ENCODE measurements at regions not wholly inside any gene's neighbourhood (a gene's known extent, or its start where the extent isn't known, plus 50 kb on each side); places are given as distances from the start of the nearest gene placed in this dataset.
"Not testable (repeated sequence)": the region's sequence is repeated elsewhere in the genome, so short reads cannot be mapped to it uniquely, and the experiment has no call there.

DNA sequence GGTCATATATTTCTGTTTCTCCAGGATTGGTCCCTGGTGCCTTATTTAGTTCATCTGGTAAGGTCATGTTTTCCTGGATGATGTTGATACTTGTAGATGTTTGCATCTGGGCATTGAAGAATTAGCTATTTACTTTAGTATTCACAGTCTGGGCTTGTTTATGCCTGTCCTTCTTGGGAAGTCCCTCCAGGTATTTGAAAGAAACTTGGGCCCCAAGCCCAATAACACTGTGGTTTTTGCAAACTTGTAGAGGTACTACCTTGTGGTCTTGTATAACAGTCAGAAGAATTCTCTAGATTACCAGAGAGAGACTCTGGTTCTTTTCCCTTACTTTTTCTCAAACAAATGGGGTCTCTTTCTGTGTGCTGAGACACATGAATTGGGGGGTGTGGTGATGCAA, 251.4 kb upstream of the B3GALT2 start (continued):
- TF ChIP-seq, protein P1, sequence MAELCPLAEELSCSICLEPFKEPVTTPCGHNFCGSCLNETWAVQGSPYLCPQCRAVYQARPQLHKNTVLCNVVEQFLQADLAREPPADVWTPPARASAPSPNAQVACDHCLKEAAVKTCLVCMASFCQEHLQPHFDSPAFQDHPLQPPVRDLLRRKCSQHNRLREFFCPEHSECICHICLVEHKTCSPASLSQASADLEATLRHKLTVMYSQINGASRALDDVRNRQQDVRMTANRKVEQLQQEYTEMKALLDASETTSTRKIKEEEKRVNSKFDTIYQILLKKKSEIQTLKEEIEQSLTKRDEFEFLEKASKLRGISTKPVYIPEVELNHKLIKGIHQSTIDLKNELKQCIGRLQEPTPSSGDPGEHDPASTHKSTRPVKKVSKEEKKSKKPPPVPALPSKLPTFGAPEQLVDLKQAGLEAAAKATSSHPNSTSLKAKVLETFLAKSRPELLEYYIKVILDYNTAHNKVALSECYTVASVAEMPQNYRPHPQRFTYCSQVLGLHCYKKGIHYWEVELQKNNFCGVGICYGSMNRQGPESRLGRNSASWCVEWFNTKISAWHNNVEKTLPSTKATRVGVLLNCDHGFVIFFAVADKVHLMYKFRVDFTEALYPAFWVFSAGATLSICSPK (IDR thresholded peaks at IDR 0.05; ENCODE audit: borderline replicate concordance), result no peak
- TF ChIP-seq, protein P2, sequence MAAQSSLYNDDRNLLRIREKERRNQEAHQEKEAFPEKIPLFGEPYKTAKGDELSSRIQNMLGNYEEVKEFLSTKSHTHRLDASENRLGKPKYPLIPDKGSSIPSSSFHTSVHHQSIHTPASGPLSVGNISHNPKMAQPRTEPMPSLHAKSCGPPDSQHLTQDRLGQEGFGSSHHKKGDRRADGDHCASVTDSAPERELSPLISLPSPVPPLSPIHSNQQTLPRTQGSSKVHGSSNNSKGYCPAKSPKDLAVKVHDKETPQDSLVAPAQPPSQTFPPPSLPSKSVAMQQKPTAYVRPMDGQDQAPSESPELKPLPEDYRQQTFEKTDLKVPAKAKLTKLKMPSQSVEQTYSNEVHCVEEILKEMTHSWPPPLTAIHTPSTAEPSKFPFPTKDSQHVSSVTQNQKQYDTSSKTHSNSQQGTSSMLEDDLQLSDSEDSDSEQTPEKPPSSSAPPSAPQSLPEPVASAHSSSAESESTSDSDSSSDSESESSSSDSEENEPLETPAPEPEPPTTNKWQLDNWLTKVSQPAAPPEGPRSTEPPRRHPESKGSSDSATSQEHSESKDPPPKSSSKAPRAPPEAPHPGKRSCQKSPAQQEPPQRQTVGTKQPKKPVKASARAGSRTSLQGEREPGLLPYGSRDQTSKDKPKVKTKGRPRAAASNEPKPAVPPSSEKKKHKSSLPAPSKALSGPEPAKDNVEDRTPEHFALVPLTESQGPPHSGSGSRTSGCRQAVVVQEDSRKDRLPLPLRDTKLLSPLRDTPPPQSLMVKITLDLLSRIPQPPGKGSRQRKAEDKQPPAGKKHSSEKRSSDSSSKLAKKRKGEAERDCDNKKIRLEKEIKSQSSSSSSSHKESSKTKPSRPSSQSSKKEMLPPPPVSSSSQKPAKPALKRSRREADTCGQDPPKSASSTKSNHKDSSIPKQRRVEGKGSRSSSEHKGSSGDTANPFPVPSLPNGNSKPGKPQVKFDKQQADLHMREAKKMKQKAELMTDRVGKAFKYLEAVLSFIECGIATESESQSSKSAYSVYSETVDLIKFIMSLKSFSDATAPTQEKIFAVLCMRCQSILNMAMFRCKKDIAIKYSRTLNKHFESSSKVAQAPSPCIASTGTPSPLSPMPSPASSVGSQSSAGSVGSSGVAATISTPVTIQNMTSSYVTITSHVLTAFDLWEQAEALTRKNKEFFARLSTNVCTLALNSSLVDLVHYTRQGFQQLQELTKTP (IDR thresholded peaks at IDR 0.05; ENCODE audit: low read depth in 1 of 2, partially characterized antibody in 2 of 2), result no peak
- TF ChIP-seq SMARCA4 (IDR thresholded peaks at IDR 0.05) (no peak), BMI1 (IDR thresholded peaks at IDR 0.05; ENCODE audit: low read length) (no peak)

DNA sequence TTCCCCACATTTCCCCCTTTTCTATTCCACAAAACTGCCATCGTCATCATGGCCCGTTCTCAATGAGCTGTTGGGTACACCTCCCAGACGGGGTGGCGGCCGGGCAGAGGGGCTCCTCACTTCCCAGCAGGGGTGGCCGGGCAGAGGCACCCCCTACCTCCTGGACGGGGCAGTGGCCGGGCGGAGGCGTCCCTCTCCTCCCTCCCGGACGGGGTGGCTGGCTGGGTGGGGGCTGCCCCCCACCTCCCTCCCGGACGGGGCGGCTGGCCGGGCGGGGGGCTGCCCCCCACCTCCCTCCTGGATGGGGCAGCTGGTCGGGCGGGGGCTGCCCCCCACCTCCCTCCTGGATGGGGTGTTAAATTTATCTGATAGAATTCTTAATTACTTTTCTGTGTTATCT, 250.9 kb upstream of the B3GALT2 start:
- H4K20me1 ChIP-seq (replicated peaks; ENCODE audit: control insufficient read depth, insufficient read depth, low read length); H3K27me3 ChIP-seq (ENCODE audit: control insufficient read depth in 2 of 2, insufficient read depth in 2 of 2, low read length in 2 of 2); intact Hi-C loops (cut with micrococcal nuclease); H3K4me3 ChIP-seq; H3K4me1 ChIP-seq (replicated peaks in 1 of 2; ENCODE audit: control insufficient read depth in 2 of 2, insufficient read depth in 2 of 2, low read length in 2 of 2); ATAC-seq; in situ Hi-C loops (cut with MboI); H3K36me3 ChIP-seq (ENCODE audit: control insufficient read depth, insufficient read depth, low read length); FAIRE-seq; H3K79me2 ChIP-seq (ENCODE audit: control insufficient read depth, insufficient read depth, low read length); H2AFZ ChIP-seq (ENCODE audit: low read depth, low read length); H3K4me2 ChIP-seq (ENCODE audit: insufficient read depth, low read length); H3K9ac ChIP-seq (ENCODE audit: insufficient read depth in 1 of 2, low read depth in 2 of 2, low read length in 2 of 2); CTCF ChIA-PET (ENCODE audit: low intra/inter-chr PET ratio); H3K9me3 ChIP-seq (replicated peaks; ENCODE audit: control insufficient read depth, insufficient read depth, low read depth, low read length); DNase-seq (ENCODE audit: extremely low read depth in 1 of 4, low spot score in 3 of 4); H3K9me1 ChIP-seq (ENCODE audit: control insufficient read depth, insufficient read depth, low read length); H3K27ac ChIP-seq (ENCODE audit: extremely low read depth, low read depth, low read length); BruUV-seq (replicated peaks): not testable (repeated sequence)
- WGBS (ENCODE audit: insufficient coverage, low coverage, missing lambda C conversion rate), result 0% methylated on average over 2 of the region's 19 CpGs
- POLR2A ChIA-PET, result interaction anchor here (0.7 kb wide), 1 partner anchor 1128 kb away, joined by 3 read pairs; no protein-coding TSS in a partner anchor

Measured in K562 (cell line).